Peyer's patch (tissue), 4 donors: ENCODE measurements at regions not wholly inside any gene's neighbourhood (a gene's known extent, or its start where the extent isn't known, plus 50 kb on each side); places are given as distances from the start of the nearest gene placed in this dataset.

ENCODE experiments used
- DNase-seq, 3 donors: peaks; one replicate each; pipeline ENCODE4 v3.0.0-alpha.2; 2017 to 2019
- H3K27ac ChIP-seq, 4 donors: fragments of 200-600 bp; sonication (generic); one replicate each; pipeline ENCODE4 v1.5.1; 2016 to 2019
- H3K27me3 ChIP-seq, 2 donors: fragments of 200-600 bp; sonication (generic); one replicate each; pipeline ENCODE4 v1.5.1; 2019
- H3K36me3 ChIP-seq, 3 donors: fragments of 200-600 bp; sonication (generic); one replicate each; pipeline ENCODE4 v1.5.1; 2016 to 2019
- H3K4me1 ChIP-seq, 4 donors: fragments of 200-600 bp; sonication (generic); one replicate each; pipeline ENCODE4 v1.5.1; 2016 to 2019
- H3K4me3 ChIP-seq, 4 donors: fragments of 200-600 bp; sonication (generic); 1 replicate in 3 of 4; 2 replicates in 1 of 4; pipeline ENCODE4 v1.5.1; 2016 to 2019; ENCODE audit warnings: mild to moderate bottlenecking in 1 of 4
- H3K9me3 ChIP-seq, 4 donors: fragments of 200-600 bp; sonication (generic); one replicate each; pipeline ENCODE4 v1.5.1; 2016 to 2019; ENCODE audit warnings: mild to moderate bottlenecking in 1 of 4
- POLR2A ChIP-seq, 2 donors: fragments of 450-650 bp; IDR thresholded peaks; one replicate each; pipeline ENCODE4 v1.5.1; 2017; ENCODE audit warnings: antibody characterized with exemption in 2 of 2, mild to moderate bottlenecking in 2 of 2, moderate library complexity in 2 of 2
- TF ChIP-seq, protein P1 (sequence below), 6 experiments: fragments of 450-650 bp in 4 of 6; fragments of 200-600 bp in 2 of 6; sonication (generic) in 1 of 6; IDR thresholded peaks; one replicate each; pipeline ENCODE4 v1.5.1; 2017 to 2019; ENCODE audit warnings: antibody characterized with exemption in 6 of 6, mild to moderate bottlenecking in 3 of 6, moderate library complexity in 1 of 6

DNA sequence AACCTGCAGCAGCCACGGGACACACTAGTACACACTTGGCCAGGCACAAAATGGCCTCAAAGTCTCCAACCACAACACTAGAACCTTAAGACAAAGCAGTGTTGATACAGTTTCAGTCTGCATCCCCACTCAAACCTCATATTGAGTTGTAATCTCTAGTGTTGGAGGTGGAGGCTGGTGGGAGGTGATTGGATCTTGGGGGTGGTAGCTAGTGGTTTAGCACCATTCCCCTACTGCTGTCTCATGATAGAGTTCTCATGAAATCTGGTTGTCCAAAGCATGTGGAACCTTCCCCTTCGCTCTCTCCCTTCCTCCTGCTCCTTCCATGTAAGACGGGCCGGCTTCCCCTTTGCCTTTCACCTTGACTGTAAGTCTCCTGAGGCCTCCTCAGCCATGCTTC is 638.7 kb downstream of the UQCRFS1 start:
- Histone ChIP-seq H3K4me1 (no peaks in the 10 kb centered on the region), H3K9me3 (no peaks in the 10 kb centered on the region)
- TF ChIP-seq, protein P1, sequence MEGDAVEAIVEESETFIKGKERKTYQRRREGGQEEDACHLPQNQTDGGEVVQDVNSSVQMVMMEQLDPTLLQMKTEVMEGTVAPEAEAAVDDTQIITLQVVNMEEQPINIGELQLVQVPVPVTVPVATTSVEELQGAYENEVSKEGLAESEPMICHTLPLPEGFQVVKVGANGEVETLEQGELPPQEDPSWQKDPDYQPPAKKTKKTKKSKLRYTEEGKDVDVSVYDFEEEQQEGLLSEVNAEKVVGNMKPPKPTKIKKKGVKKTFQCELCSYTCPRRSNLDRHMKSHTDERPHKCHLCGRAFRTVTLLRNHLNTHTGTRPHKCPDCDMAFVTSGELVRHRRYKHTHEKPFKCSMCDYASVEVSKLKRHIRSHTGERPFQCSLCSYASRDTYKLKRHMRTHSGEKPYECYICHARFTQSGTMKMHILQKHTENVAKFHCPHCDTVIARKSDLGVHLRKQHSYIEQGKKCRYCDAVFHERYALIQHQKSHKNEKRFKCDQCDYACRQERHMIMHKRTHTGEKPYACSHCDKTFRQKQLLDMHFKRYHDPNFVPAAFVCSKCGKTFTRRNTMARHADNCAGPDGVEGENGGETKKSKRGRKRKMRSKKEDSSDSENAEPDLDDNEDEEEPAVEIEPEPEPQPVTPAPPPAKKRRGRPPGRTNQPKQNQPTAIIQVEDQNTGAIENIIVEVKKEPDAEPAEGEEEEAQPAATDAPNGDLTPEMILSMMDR (IDR thresholded peaks at IDR 0.05) = no peak
- no peak for TF ChIP-seq POLR2A (IDR thresholded peaks at IDR 0.05)

DNA sequence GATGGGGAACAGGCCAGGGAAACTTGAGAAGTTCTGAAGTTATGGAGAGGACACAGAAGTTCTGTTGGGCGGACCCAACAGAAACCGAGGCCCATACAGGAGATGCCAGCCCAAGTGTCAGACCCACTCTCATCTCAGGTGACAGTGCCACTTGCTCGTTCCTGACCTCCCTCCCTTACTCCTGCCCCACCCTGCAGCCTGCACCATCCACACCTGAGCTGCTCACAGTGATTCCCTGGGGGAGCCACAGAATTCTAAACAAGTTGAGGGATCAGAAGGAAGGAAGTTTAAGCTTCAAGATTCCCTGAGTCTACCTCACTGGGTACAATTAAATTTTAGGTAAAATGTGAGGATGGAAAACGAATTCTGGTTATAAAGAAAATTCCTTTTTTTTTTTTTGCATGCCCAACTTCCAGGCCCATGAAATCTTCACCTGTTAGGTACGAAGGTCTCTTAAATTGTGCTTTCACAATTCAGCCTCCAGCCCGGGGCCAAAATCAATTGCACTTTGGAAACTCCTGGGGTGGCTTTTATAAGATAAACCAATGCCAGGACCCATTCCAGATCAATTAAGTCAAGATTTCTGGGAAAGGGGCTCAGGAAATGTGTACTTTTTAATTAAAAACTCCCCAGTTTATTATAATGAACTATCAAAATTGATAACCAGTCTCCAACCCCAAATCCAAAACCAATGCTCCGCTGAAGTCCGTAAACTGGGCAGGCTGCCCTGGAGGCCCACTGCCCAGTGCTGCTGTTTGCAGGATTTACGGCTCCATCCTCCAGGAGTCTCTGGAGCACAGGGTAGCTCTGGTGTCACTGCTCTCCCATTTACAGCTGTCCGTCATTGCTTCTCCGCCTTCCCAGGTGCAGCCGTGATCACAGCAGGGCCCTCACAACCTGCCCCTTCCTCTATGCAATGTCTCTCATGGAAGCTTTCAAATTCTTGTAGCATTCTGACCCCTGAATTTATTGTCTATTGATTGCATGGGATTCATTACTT is 643.5 kb downstream of the UQCRFS1 start:
- H3K27ac ChIP-seq = no peak overlapping the region
- H3K4me3 ChIP-seq = no peak overlapping the region
- H3K9me3 ChIP-seq = no peaks in the 10 kb centered on the region
- TF ChIP-seq, protein P1 (IDR thresholded peaks at IDR 0.05) = no peak
- no peak for TF ChIP-seq POLR2A (IDR thresholded peaks at IDR 0.05)
- H3K27me3 ChIP-seq = no peaks in the 10 kb centered on the region
- no peak for DNase-seq
- H3K36me3 ChIP-seq = no peaks in the 10 kb centered on the region
- no peaks in the 10 kb centered on the region for H3K4me1 ChIP-seq

More for the DNA sequence above, 638.7 kb downstream of the UQCRFS1 start:
- Histone ChIP-seq H3K27ac (no peak overlapping the region), H3K27me3 (no peaks in the 10 kb centered on the region), H3K36me3 (no peaks in the 10 kb centered on the region), H3K4me3 (no peak overlapping the region)
- DNase-seq = no peak

DNA sequence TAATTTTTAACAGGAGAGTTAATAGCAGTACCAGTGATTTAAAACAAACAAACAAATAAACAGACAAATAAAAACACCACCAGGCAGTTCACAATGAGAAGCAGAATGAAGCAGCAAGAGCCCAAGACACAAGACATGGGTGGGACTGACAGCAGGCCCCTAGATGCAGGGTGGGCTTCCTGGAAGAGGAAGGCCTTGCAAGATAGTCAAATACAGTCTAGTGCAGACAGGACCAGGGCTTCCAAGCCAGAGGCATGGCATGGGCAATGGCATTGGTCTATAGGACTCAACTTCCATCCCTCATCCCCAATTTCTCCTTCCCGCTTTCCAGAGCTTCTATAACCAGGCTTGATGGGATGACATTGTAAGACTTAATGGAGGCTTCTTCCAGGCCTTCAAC is 645.1 kb downstream of the UQCRFS1 start:
- no peaks in the 10 kb centered on the region for H3K27me3 ChIP-seq
- no peaks in the 10 kb centered on the region for H3K36me3 ChIP-seq
- H3K27ac ChIP-seq = no peak overlapping the region
- no peaks in the 10 kb centered on the region for H3K4me1 ChIP-seq
- H3K9me3 ChIP-seq = no peaks in the 10 kb centered on the region
- no peak for DNase-seq
- no peak overlapping the region for H3K4me3 ChIP-seq
- TF ChIP-seq, protein P1 (IDR thresholded peaks at IDR 0.05) = no peak
- TF ChIP-seq POLR2A (IDR thresholded peaks at IDR 0.05) = no peak

DNA sequence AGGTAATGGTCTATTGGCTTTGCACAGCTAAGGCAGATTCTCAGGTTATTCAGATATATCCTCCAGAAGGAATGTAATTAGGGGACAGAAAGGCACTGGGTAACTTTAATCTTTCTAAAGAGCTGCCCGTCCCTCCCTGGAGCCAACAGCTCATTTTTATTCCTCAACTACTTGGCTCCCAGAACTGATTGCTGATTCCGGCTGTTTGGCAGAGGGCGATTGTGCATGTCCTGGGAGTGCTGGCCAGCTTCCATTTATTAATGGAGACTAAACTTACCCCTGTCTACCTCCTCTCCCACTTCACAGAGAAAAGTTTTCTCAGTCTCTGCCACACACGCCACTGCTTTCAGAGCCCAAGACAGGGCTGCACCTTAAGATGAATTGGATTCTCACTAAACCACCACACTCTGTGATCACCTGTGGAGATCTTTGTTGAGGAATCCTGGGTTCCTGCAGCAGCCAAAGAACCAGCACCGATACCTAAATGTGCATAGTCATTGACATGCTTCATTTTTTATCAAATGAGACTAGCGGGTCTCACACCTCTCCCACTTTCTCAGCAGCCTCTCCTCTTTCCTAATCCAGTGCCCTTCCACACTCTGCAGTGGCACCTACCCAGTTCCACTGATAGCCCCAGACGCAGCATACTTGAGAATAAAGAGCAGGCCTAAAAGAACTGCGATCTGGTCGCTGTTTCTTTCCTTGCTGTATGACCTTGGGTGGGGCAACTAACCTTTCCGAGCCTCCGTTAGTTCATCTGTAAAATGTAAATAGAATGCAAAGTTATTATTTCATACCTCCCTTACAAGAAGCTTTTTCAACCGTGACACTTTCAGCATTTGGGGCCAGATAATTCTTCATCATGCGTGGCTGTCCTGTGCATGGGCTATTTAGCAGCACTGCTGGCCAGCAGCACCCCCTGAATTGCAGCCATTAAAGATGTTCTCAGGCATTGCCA is 648.7 kb downstream of the UQCRFS1 start:
- Histone ChIP-seq H3K9me3 (no peaks in the 10 kb centered on the region), H3K27me3 (no peaks in the 10 kb centered on the region), H3K4me3 (no peak overlapping the region), H3K27ac (no peak overlapping the region), H3K36me3 (no peaks in the 10 kb centered on the region), H3K4me1 (no peaks in the 10 kb centered on the region)
- no peak for DNase-seq
- TF ChIP-seq, protein P1 (IDR thresholded peaks at IDR 0.05) = no peak
- TF ChIP-seq POLR2A (IDR thresholded peaks at IDR 0.05) = no peak

DNA sequence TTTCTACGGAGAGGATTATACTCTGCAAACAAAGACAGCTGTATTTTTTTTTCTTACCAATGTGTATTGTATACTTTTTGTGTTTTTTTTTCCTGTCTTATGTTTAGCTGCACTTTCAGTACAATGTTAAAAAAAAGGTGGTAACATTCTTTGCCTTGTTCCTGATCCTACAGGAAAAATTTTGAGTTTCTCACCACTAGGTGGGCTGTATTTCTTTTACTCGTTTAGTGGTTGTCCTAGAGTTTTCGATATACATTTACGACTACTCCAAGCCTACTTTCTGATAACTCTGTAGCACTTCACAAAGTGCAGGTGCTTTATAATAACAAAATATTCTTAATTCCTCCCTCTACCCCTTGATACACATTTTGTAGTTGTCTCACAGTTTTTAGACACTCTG is 652.2 kb downstream of the UQCRFS1 start:
- DNase-seq = no peak
- Histone ChIP-seq H3K9me3 (no peaks in the 10 kb centered on the region), H3K36me3 (no peaks in the 10 kb centered on the region), H3K4me1 (no peaks in the 10 kb centered on the region), H3K27me3 (no peaks in the 10 kb centered on the region), H3K27ac (no peak overlapping the region), H3K4me3 (no peak overlapping the region)
- TF ChIP-seq, protein P1 (IDR thresholded peaks at IDR 0.05) = no peak
- no peak for TF ChIP-seq POLR2A (IDR thresholded peaks at IDR 0.05)
